NB4 (cell line): ENCODE measurements at regions not wholly inside any gene's neighbourhood (a gene's known extent, or its start where the extent isn't known, plus 50 kb on each side); places are given as distances from the start of the nearest gene placed in this dataset.

Experiments used
- CTCF ChIP-seq: IDR thresholded peaks from one replicate; pipeline ENCODE4 v1.5.1; 2012; ENCODE audit warnings: low read depth, low read length
- TF ChIP-seq, protein P1 (sequence below): IDR thresholded peaks from 2 replicates; pipeline ENCODE4 v1.6.1; 2011; ENCODE audit warnings: low read depth, low read length

DNA sequence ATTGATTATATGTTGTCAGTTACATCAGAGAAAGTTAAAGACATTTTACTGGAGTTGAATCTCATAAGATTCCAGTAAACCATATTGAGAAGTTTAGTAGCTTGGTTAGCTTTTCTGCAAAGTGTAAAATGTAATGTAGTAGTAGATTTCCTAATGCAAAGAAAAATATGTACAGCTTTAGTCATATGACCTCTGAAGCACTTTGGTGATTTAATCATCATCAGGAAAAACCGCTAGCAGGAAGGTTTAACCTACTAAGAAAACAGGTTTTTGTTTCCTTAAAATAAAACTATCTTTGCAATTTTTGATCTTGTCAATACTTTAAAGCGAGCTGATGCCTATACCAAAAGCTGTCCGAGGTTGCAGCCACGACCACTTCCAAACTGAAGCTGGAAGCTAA lies 364.6 kb upstream of the ZNF385D start:
- TF ChIP-seq CTCF, result no peak
- TF ChIP-seq, protein P1, sequence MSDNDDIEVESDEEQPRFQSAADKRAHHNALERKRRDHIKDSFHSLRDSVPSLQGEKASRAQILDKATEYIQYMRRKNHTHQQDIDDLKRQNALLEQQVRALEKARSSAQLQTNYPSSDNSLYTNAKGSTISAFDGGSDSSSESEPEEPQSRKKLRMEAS, result no peak
